ENCODE measurements at regions not wholly inside any gene's neighbourhood (a gene's known extent, or its start where the extent isn't known, plus 50 kb on each side); places are given as distances from the start of the nearest gene placed in this dataset.
A peak's percentile ranks its signal among the peaks of the same experiment; 100 is the strongest.

- no peak for TF ChIP-seq CTCF (IDR thresholded peaks at IDR 0.05; ENCODE audit: low read depth, low read length)
- no peak for TF ChIP-seq MAX (IDR thresholded peaks at IDR 0.05; ENCODE audit: low read depth, low read length)
- no peak for TF ChIP-seq MYC (IDR thresholded peaks at IDR 0.05; ENCODE audit: low read depth, low read length)
- TF ChIP-seq POLR2A (IDR thresholded peaks at IDR 0.05; ENCODE audit: extremely low read depth, insufficient read length): no peak
- no peak overlapping the region for H3K4me3 ChIP-seq (ENCODE audit: low read depth, low read length)
- no peak for DNase-seq (ENCODE audit: low read depth)
These were observed 315.3 kb downstream of the GADD45G start for GRCh38 chr9:89920131-89920530.

GRCh38 chr9:89920951-89921350 is 316.1 kb downstream of the GADD45G start:
- TF ChIP-seq MYC (IDR thresholded peaks at IDR 0.05; ENCODE audit: low read depth, low read length): no peak
- H3K4me3 ChIP-seq (ENCODE audit: low read depth, low read length): no peak overlapping the region
- no peak for DNase-seq (ENCODE audit: low read depth)

GRCh38 chr9:89922099-89922498 is 317.3 kb downstream of the GADD45G start:
- no peak for TF ChIP-seq MAX (IDR thresholded peaks at IDR 0.05; ENCODE audit: low read depth, low read length)
- TF ChIP-seq POLR2A (IDR thresholded peaks at IDR 0.05; ENCODE audit: extremely low read depth, insufficient read length): no peak
- TF ChIP-seq MYC (IDR thresholded peaks at IDR 0.05; ENCODE audit: low read depth, low read length): no peak
- TF ChIP-seq CTCF (IDR thresholded peaks at IDR 0.05; ENCODE audit: low read depth, low read length): no peak
- H3K4me3 ChIP-seq (ENCODE audit: low read depth, low read length): no peak overlapping the region
- no peak for DNase-seq (ENCODE audit: low read depth)

DNA sequence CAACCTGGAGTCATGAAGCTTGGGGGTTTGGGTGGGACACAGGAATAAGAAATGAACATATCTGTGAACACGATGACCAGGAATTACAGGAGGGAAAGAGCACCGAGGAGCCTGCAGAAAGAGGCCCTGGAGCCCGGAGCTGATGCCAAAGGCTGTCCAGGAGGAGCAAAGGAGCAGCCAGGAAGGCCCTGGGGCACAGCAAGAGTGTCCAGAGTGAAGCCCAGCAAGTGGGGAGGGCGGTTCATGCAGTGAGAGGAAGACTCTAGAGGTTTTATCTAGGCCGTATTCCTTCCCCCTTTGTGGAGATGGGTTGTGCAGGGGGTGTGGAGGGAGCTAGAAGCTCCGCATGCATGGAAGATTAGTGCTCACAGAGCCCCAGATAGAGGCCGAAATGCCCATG is 318.4 kb downstream of the GADD45G start:
- TF ChIP-seq CTCF (IDR thresholded peaks at IDR 0.05; ENCODE audit: low read depth, low read length): no peak
- no peak for TF ChIP-seq MAX (IDR thresholded peaks at IDR 0.05; ENCODE audit: low read depth, low read length)
- TF ChIP-seq MYC (IDR thresholded peaks at IDR 0.05; ENCODE audit: low read depth, low read length): no peak
- no peak for TF ChIP-seq POLR2A (IDR thresholded peaks at IDR 0.05; ENCODE audit: extremely low read depth, insufficient read length)
- H3K4me3 ChIP-seq (ENCODE audit: low read depth, low read length): no peak overlapping the region
- no peak for DNase-seq (ENCODE audit: low read depth)

GRCh38 chr9:89923961-89924504 is 319.2 kb downstream of the GADD45G start:
- no peak for TF ChIP-seq POLR2A (IDR thresholded peaks at IDR 0.05; ENCODE audit: extremely low read depth, insufficient read length)
- no peak for TF ChIP-seq CTCF (IDR thresholded peaks at IDR 0.05; ENCODE audit: low read depth, low read length)
- no peak overlapping the region for H3K4me3 ChIP-seq (ENCODE audit: low read depth, low read length)
- DNase-seq (ENCODE audit: low read depth): peak; percentile 7

DNA sequence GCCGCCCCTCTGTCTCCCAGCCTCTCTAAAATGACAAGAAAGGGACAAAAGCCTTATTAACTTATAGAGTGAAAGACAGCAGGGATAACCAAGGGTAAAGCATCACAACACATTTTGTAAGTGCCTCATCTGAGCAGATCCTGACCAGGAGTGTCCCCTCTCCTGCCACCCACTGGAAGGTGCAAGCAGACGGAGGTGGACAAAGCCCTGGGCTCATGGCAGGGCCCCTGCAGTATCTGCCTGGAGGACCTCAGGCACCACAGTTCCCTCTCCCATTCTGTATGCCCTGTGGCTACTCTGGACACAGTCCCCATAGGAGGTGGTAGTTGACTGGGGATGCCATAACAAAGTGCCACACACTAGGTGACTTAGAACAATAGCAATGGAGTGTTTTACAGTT is 319.8 kb downstream of the GADD45G start:
- TF ChIP-seq MAX (IDR thresholded peaks at IDR 0.05; ENCODE audit: low read depth, low read length) (no peak), POLR2A (IDR thresholded peaks at IDR 0.05; ENCODE audit: extremely low read depth, insufficient read length) (no peak), CTCF (IDR thresholded peaks at IDR 0.05; ENCODE audit: low read depth, low read length) (no peak), MYC (IDR thresholded peaks at IDR 0.05; ENCODE audit: low read depth, low read length) (no peak)

More for the DNA sequence above, 319.8 kb downstream of the GADD45G start:
- H3K4me3 ChIP-seq (ENCODE audit: low read depth, low read length): no peak overlapping the region
- no peak for DNase-seq (ENCODE audit: low read depth)
